Ovary (tissue), 3 donors: ENCODE measurements at regions not wholly inside any gene's neighbourhood (a gene's known extent, or its start where the extent isn't known, plus 50 kb on each side); places are given as distances from the start of the nearest gene placed in this dataset.

Experiments
- EP300 ChIP-seq: sonication (generic); formaldehyde crosslinking; IDR thresholded peaks from one replicate; pipeline ENCODE4 v1.6.1; 2017; ENCODE audit warnings: antibody characterized with exemption
- POLR2A ChIP-seq: fragments of 450-650 bp; IDR thresholded peaks from one replicate; pipeline ENCODE4 v1.6.1; 2017; ENCODE audit warnings: antibody characterized with exemption, mild to moderate bottlenecking, moderate library complexity
- TF ChIP-seq, protein P1 (sequence below), 3 donors: fragments of 450-650 bp in 2 of 3; fragments of 200-600 bp in 1 of 3; IDR thresholded peaks; one replicate each; pipeline versions ENCODE4 v1.5.1 to v1.8.0; 2016 to 2022; ENCODE audit warnings: antibody characterized with exemption in 3 of 3, mild to moderate bottlenecking in 1 of 3
- donor health status: DM: no; HTN: no; CAD: no.

DNA sequence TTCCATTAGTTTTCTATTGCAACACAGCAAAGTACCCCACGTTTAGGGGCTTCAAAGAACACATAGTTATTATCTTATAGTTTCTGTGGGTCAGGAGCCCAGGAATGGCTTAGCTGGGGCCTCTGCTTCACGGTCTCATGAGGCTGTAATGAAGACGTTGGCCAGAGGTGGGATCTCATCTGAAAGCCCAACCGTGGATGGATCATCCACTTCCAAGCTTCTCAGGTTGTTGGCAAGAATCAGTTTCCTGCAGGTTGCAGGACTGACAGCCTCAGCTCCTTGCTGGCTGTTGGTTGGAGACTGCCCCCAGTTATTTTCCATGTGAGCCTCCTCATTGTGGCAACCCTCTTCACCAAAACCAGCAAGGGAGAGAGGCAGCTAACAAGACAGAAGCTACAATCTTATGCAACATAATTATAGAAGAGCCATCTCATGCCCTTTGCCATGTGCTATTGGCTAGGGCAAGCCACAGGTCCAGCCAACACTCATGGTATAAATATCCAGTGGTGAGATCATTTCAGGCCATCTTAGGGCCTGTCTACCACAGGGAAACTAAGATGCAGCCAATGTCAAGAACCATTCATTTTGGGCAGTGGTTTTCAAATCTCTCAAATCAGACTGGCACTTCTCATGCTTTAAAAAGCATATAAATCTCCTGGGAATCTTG, 452.4 kb downstream of the MED13L start:
- TF ChIP-seq, protein P1, sequence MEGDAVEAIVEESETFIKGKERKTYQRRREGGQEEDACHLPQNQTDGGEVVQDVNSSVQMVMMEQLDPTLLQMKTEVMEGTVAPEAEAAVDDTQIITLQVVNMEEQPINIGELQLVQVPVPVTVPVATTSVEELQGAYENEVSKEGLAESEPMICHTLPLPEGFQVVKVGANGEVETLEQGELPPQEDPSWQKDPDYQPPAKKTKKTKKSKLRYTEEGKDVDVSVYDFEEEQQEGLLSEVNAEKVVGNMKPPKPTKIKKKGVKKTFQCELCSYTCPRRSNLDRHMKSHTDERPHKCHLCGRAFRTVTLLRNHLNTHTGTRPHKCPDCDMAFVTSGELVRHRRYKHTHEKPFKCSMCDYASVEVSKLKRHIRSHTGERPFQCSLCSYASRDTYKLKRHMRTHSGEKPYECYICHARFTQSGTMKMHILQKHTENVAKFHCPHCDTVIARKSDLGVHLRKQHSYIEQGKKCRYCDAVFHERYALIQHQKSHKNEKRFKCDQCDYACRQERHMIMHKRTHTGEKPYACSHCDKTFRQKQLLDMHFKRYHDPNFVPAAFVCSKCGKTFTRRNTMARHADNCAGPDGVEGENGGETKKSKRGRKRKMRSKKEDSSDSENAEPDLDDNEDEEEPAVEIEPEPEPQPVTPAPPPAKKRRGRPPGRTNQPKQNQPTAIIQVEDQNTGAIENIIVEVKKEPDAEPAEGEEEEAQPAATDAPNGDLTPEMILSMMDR (IDR thresholded peaks at IDR 0.05): no peak
- TF ChIP-seq EP300 (no peak), POLR2A (no peak)
